ENCODE measurements at regions not wholly inside any gene's neighbourhood (a gene's known extent, or its start where the extent isn't known, plus 50 kb on each side); places are given as distances from the start of the nearest gene placed in this dataset.

DNA sequence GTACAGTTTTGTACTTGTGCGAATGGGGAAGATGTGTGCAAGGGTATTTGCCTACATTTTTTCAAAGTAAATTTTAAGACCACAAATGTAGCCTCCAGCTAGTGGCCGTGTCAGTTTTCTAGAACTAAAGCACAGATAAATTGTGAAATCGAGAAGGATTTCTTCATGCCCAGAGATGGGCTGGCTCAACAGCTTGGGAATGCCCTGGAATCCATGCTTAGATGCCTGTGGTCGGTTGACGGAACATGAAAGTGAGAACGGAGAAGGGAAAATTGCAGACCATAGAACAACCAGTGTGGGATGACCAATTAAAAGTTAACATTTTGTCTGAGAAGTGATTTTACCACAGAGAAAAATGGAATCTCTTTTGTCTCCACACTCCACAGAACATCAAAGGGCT, 73.2 kb upstream of the VCX2 start:
- Histone ChIP-seq H3K36me3 (ENCODE audit: control insufficient read depth, insufficient read depth, low read length) (no peaks in the 10 kb centered on the region), H3K4me3 (replicated peaks; ENCODE audit: low read depth, low read length) (no peak overlapping the region), H3K27me3 (replicated peaks; ENCODE audit: control insufficient read depth, insufficient read depth, low read length) (no peaks in the 10 kb centered on the region)
- DNase-seq (ENCODE audit: extremely low read depth, insufficient read length): no peak
- TF ChIP-seq, protein P1, sequence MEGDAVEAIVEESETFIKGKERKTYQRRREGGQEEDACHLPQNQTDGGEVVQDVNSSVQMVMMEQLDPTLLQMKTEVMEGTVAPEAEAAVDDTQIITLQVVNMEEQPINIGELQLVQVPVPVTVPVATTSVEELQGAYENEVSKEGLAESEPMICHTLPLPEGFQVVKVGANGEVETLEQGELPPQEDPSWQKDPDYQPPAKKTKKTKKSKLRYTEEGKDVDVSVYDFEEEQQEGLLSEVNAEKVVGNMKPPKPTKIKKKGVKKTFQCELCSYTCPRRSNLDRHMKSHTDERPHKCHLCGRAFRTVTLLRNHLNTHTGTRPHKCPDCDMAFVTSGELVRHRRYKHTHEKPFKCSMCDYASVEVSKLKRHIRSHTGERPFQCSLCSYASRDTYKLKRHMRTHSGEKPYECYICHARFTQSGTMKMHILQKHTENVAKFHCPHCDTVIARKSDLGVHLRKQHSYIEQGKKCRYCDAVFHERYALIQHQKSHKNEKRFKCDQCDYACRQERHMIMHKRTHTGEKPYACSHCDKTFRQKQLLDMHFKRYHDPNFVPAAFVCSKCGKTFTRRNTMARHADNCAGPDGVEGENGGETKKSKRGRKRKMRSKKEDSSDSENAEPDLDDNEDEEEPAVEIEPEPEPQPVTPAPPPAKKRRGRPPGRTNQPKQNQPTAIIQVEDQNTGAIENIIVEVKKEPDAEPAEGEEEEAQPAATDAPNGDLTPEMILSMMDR (IDR thresholded peaks at IDR 0.05; ENCODE audit: insufficient read depth, low read length, poor library complexity, severe bottlenecking): no peak

DNA sequence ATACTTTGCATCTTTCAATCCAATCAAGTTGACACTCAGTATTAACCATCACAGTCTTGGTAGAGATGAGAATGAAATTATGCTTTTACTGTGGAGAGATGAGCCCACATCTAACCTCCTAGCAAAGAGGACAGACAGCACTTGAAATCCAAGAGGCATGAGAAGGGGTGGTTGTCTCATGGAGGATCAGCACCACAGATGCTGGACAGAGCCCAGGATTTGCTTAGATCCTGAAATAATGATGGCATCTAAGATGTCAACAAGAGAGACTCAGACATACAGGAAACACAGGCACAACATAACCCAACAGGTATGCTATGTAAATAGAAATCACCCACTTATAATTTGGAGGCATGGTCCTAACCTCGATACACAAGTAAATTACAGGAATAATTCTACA, 74.3 kb upstream of the VCX2 start:
- Histone ChIP-seq H3K36me3 (ENCODE audit: control insufficient read depth, insufficient read depth, low read length) (no peaks in the 10 kb centered on the region), H3K4me3 (replicated peaks; ENCODE audit: low read depth, low read length) (no peak overlapping the region), H3K27me3 (replicated peaks; ENCODE audit: control insufficient read depth, insufficient read depth, low read length) (no peaks in the 10 kb centered on the region)
- TF ChIP-seq, protein P1 (IDR thresholded peaks at IDR 0.05; ENCODE audit: insufficient read depth, low read length, poor library complexity, severe bottlenecking): no peak
- DNase-seq (ENCODE audit: extremely low read depth, insufficient read length): no peak

DNA sequence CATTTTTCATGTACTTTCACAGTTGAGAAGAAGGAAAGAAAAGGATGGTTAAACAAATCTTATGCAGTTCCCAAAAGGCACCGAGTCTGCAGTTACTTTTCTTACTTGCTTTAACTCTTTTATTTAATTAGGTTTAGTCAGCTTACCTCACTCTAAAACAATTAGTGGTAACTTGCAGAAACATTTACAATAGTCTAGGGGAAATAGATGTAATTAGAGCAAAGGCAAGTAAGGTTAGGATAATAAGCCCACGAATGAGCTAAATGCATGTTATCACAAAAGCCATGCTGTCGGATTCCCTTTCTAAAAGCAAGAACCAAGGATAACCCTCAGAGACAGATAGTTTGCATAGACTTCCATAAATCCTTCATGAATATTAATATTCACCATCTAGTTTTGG, 82.0 kb upstream of the VCX2 start:
- Histone ChIP-seq H3K27me3 (replicated peaks; ENCODE audit: control insufficient read depth, insufficient read depth, low read length) (no peaks in the 10 kb centered on the region), H3K36me3 (ENCODE audit: control insufficient read depth, insufficient read depth, low read length) (no peaks in the 10 kb centered on the region), H3K4me3 (replicated peaks; ENCODE audit: low read depth, low read length) (no peak overlapping the region)
- no peak for DNase-seq (ENCODE audit: extremely low read depth, insufficient read length)
- TF ChIP-seq, protein P1 (IDR thresholded peaks at IDR 0.05; ENCODE audit: insufficient read depth, low read length, poor library complexity, severe bottlenecking): no peak

DNA sequence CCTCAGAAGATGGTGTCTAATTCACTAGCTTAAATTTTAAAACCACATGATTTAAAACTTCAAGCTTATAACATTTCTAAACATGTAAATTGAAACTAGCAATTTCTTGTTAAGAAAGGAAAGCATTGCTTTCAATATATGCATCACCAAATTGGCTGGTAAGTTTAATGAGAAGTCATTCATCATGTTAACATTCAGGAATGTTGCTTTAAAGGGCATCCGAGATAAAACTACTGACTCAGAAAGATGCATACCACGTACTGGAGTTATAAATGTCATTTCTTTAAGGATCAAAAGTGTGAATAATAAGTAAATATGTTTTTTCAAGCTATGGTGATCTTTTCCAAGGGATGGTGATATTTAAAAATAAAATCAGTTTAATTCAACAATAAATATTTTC, 83.3 kb upstream of the VCX2 start:
- Histone ChIP-seq H3K27me3 (replicated peaks; ENCODE audit: control insufficient read depth, insufficient read depth, low read length) (no peaks in the 10 kb centered on the region), H3K4me3 (replicated peaks; ENCODE audit: low read depth, low read length) (no peak overlapping the region), H3K36me3 (ENCODE audit: control insufficient read depth, insufficient read depth, low read length) (no peaks in the 10 kb centered on the region)
- DNase-seq (ENCODE audit: extremely low read depth, insufficient read length): no peak
- TF ChIP-seq, protein P1 (IDR thresholded peaks at IDR 0.05; ENCODE audit: insufficient read depth, low read length, poor library complexity, severe bottlenecking): no peak

DNA sequence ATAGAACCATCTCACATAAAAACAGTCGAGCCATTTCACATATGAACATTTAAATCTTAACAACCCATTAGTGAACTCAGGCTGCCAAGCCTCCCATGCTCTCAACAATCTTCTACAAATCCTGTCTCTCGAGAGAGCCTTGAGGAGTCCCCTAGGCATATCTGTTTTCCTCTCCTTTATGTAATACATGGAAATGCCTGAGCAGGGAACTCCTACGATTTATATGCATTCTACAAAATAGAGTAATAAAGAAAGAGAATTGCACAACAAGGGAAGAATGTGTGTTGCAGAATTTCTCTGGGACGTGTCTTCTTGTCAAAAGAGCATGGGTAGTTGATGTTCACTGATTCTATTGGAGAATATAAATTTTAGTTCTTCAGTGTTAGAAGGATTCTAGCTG, 101.8 kb upstream of the VCX2 start:
- TF ChIP-seq, protein P1 (IDR thresholded peaks at IDR 0.05; ENCODE audit: insufficient read depth, low read length, poor library complexity, severe bottlenecking): no peak
- DNase-seq (ENCODE audit: extremely low read depth, insufficient read length): no peak
- Histone ChIP-seq H3K36me3 (ENCODE audit: control insufficient read depth, insufficient read depth, low read length) (no peaks in the 10 kb centered on the region), H3K4me3 (replicated peaks; ENCODE audit: low read depth, low read length) (no peak overlapping the region), H3K27me3 (replicated peaks; ENCODE audit: control insufficient read depth, insufficient read depth, low read length) (no peaks in the 10 kb centered on the region)

DNA sequence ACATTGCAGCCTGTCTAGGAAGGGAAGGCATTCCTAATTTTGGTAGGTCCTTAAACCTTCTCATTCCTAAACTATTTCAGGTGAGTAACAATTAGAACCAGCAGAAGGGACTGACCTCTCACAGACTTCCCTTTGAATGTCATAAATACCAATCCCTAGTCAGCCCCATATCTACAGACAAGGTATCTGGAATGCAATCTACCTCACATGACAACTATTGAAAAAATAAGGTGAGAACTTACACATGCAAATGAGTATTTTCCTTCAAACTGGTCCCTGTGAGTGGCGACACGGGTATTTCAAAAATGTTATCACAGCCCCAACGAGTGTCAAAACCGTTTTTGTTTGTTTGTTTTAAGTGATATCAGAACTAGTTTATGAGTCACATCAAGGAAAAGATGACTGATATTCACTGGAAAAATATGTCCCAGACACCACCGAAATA, 102.4 kb upstream of the VCX2 start:
- Histone ChIP-seq H3K36me3 (ENCODE audit: control insufficient read depth, insufficient read depth, low read length) (no peaks in the 10 kb centered on the region), H3K4me3 (replicated peaks; ENCODE audit: low read depth, low read length) (no peak overlapping the region), H3K27me3 (replicated peaks; ENCODE audit: control insufficient read depth, insufficient read depth, low read length) (no peaks in the 10 kb centered on the region)
- TF ChIP-seq, protein P1 (IDR thresholded peaks at IDR 0.05; ENCODE audit: insufficient read depth, low read length, poor library complexity, severe bottlenecking): no peak
- no peak for DNase-seq (ENCODE audit: extremely low read depth, insufficient read length)

Data from GM06990 (cell line).